GM18502 (cell line): ENCODE measurements at regions not wholly inside any gene's neighbourhood (a gene's known extent, or its start where the extent isn't known, plus 50 kb on each side); places are given as distances from the start of the nearest gene placed in this dataset.

Experiments
- ATAC-seq: cut with Tn5 transposase; IDR thresholded peaks from one replicate; pipeline ENCODE4 v1.9.1; 2021; ENCODE audit warnings: mild to moderate bottlenecking; ENCODE audit not compliant: unreplicated experiment, poor library complexity

DNA sequence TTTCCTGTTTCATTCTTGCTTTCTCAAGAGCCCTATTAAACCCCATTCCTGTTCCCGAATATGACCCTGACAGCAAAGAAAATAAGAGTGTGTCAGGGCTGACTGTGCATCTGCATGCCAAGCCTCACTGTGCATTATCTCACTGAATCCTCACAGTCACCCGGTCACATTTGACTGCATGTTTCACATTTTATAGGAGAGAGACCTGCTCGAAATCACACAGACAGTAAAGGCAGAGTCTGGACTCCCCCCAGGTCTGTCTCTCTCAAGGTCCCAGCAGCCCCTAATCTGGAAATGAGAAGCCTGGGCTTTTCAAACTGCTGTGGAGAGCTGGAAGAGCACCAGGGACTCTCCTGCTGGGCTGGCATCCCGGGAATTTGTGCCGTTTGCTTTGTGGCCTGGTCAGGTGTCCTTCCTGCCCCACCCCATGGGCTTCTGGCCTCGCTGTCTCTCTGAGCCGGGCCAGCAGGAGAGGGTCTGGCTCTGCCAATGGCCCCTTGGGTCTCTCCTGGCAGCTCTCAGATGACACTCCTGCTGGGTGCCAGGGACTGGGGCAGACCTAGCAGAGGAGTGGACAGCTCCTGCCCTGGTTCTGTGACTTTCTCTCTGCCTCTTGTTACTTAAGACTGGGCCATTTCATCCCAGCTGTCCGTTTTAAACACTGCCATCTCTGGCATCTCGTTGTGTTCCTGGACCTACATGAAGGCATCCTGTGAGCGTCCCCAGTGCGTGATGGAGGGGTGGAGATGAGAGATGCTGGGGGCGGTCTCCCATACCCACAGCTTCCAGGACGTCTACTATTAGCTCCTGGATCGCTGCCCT, 173.6 kb downstream of the ARHGAP12 start:
- no peak for ATAC-seq

DNA sequence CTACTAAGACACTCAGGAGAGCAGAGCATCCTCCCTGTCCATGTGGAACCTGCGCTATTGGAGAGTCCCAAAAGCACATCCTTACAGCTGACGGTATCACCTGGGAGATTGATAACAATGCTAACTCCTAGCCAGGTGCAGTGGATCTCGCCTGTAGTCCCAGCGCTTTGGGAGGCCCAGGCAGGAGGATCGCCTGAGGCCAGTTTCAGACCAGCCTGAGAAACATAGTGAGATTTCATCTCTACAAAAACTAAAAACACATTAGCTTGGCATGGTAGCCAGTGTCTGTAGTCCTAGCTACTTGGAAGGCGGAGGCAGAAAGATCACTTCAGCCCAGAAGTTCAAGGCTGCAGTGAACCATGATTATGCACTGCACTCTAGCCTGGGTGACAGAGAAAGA, 174.9 kb downstream of the ARHGAP12 start:
- no peak for ATAC-seq

DNA sequence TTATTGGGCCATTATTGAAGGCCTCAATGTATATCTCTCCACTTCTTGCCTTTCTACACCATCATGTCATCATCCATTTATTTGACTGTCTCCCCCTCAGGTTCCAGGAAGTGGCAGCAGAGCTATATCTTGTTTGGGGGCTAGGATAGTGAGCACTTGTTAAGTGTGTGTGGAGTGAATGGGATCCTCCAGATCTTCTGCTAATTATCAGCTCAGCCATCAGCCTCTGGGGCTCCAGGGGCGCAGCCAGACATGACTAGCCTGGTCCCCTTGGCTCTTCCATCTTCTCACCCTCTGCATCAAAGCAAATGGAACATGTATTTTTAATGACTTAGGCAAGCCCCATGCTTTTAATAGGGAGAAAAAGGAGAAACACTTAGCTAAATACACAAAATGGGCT, 176.5 kb downstream of the ARHGAP12 start:
- no peak for ATAC-seq

DNA sequence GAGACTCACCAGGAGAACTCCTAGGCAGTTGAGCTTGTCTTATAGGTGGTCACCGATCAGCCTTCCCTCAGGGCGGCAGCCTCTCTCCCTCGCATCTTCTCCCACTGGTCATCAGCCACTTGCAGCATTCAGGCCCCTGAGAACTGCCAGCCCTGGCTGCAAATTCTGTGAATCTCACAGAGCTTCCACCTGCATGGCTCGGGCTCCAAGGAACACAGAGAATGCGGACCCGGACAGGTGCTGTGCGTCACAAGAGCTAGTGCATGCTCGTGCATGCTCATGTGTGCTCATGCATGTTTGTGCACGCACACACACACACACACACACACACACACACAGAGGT, 176.9 kb downstream of the ARHGAP12 start:
- ATAC-seq = no peak

DNA sequence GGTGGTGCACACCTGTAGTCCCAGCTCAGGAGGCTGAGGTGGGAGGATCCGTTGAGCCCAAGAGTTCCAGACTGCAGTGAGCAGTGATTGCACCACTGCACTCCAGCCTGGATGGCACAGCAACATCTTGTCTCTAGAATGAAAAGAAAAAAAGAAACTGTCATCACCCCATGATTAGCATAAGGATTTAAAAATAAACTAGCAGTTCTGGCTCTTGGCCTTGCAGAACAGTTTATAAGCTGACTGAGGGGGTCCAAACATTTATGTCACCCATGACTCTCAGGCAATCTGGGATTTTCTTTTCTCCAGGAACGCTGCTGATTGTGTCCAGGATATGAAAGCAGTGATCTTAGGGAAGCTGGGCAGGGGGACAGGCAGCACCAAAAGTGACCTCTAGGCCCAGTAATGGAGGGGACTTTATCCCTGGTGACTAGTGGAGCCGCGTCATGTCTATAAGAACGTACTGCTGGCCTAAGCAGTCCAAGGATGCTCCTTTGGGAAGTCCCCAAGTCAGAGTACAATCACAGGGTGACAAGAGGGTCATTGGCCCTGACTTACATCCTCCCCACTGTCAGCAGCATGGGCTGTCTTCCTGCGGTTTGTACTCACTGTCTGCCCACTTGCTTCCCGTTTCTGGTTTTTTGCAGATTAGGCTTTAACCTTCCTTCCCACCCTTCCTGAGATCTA, 177.4 kb downstream of the ARHGAP12 start:
- ATAC-seq = no peak

DNA sequence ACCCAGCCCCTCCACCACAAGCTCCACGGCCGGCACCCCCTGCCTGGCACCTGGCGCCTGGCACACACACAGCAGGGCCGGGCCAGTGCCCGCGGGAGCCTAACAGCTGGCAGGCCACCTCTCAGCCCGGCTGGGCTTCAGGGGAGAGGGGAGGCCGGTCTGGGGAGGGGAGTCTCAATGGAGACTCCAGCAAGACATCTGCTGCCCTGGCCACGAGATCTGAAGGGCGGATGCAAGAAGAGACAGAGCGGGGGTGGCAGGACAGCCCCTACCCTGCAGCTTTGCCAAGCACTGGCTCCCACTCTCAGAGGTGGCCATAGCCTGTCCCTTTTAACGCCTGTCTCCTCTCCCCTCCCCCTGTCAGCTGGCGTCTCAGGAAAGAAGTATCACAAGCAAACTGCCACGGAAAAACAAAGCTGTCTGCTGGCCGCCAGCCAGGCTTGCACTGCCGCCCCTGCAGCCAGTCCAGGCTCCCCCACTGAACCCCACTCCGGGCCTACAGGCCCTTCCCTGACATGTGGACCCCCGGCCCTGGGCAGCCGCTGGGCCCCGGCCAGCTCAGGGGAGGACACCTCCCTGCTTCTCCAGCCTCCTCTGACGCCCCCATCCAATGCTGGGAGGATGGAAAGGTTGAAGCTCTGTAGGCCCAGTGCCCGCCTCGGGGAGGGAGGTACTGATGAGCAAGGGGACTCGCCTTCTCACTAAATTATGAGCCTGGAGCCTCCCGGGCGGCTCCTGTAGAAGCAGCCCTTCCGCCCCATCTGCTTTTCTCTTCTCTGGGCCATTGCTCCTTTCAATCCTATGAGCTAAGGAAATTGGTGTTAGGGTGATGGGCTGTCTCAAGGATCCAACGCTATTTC, 178.4 kb downstream of the ARHGAP12 start:
- ATAC-seq = no peak

DNA sequence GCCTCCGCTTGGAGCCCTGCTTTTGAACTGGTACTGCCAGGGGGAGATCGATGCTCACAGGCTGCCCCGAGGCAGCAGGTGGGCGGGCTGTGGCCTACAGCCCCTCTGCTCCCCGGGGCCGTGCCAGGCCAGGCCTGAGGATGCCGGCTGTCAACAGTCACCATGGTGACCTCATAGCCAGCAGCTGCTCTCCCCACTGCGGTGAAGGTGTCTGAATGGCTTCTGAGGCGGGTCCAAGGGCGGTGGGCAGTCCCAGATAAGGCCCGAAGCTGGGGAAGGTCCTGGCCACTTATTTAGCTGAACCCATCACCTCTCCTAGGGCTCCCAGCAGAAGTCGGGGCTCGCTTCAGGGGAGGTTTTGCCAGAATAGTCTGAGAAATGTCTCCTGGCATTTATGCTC, 179.3 kb downstream of the ARHGAP12 start:
- ATAC-seq = no peak

DNA sequence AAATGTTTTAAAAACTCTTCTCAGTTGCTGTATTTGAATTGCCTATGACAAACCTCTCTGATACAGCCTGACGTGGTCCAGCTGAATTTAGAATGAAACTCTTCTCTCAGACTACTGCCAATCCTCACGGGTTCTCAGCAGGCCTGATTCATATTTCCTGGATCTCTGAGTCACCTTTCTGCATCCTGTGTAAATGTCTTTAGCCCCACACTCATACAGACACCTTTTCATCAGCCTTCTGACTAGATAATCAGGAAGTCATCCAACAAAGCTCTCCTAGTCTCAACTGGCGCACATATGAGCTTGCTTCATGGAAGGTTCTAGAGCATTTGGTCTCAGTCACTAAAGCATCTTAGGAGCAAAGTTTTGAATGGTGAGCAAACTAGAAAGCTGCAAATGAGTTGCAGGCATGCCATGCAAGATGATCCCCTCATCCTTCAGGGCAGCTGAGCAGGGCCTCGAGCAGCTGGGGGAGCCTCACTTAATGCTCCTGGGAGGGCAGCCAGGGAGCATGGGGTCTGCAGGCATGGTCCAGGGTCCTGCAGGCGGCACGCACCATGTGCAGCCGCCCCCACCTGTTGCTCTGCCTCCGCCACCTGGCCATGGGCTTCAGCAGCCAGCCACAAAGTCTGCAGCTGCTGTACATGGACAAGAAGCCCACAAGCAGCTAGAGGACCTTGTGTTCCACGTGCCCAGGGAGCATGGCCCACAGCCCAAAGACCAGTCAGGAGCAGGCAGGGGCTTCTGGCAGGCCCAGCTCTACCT, 182.8 kb downstream of the ARHGAP12 start:
- ATAC-seq = peak; percentile 67

DNA sequence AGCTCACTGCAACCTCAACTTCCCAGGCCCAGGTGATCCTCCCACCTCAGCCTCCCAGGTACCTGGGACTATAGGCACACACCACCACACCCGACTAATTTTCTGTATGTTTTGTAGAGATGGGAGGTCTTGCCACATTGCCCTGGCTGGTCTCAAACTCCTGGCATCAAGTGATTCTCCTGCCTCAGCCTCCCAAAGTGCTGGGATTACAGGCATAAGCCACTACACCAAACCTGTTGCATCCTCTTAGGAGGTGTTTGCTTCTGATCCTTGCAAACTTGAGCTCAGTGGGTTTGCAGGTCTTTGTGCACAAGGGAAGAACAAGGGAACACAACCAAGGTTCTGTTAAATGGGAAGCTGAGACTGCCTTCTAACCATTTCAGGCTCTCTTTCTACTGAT, 184.6 kb downstream of the ARHGAP12 start:
- ATAC-seq = no peak

DNA sequence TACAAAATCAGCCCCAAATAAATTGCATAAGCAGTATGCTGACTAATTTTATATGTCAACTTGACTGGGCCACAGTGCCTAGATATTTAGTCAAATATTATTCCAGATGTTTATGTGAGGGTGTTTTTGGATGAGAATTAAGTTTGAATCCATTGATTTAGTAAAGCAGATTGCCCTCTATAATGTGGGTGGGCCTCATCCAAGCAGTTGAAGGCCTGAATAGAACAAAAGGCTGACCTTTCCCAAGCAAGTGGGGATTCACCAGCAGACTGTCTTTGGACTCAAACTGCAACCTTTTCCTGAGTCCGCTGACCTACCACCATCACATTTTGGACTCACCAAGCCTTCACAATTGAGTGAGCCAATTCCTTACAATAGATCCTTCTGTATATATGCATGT, 186.4 kb downstream of the ARHGAP12 start:
- no peak for ATAC-seq

DNA sequence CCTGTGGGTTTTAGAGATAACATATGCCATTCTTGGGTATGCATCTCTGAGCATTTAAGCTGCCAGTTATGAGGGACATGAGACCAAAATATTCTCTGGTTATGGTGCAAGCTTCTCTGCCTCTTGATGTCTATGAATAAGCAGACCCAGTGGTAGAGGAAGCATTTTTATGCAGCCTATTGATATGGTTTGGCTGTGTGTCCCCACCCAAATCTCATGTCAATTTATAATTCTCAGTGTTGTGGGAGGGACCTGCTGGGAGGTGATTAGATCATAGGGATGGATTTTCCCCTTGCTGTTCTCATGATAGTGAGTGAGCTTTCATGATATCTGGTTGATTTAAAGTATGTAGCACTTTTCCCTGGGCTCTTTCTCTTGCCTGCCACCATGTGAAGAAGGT, 187.2 kb downstream of the ARHGAP12 start:
- ATAC-seq = no peak

DNA sequence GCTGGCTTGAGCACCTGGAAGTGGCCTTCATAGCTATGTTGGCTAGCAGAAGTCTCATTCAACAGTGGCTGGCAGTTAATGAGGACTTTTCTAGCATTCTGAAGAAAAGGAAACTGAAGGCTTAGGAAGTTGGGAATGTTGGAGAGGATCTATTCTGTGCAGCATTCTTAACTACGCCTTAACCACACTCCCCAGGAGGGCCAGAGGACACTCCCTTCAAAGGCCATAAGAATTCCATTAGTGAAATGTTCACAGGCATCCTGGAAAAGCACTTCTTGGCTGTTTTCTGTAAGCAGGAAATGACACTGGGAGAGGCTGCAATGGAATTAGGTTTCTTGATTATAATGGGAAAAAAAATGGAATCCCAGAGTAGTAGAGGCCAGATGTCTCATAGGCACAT, 188.9 kb downstream of the ARHGAP12 start:
- no peak for ATAC-seq

DNA sequence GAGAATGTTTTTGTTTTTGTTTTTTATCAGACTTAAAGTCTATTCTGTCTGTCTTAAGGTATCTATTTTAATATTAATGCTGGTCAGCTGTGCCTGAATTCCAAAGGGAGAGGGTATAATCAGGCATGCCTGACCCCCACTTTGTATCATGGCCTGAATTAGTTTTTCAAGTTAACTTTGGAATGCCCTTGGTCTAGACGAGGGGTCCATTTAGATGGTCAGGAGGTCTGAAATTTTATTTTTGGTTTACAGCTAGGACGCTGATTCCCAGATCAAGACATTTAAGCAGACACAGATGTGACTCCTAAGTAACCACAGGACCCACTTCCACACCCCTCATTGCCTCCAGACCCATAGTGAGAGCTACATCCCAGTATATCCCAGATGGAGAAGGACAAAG, 189.5 kb downstream of the ARHGAP12 start:
- no peak for ATAC-seq

DNA sequence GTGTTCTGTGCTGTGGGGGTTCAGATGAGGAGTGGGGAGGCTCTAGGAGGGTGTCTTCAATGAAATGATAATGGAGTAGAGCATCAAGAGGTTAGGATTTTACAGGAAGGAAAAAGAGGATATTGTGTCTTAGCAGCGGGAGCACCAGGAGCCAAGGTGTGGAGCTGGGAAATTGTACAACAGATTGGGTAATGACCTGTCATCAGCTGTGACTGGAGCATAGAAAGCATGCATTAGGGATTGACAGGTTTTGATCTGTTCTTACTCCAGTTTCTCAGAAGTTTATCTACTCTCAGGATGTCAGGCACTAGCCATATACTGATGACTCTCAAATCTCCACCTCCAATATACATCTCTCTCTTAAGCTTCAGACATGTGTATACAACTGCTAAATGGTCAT, 196.9 kb downstream of the ARHGAP12 start:
- no peak for ATAC-seq

DNA sequence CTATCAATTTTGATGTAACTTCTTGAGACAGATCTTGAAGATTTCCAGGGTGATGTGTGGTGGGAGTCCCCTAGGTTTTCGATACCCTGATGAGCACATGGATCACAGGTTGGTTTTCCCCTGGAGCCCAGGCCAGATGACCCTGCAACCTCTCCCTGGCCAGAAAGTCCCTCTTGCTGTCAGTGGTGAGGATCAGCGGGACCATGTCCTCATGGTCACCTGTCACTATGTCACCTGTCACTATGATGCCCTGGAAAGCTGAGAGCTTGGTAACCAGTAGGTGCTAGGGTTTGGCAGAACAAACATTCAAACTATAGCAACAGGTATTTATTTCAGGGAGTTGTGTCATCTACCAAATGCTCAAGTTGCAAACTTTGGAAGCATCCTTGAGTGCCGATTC, 197.9 kb downstream of the ARHGAP12 start:
- no peak for ATAC-seq

DNA sequence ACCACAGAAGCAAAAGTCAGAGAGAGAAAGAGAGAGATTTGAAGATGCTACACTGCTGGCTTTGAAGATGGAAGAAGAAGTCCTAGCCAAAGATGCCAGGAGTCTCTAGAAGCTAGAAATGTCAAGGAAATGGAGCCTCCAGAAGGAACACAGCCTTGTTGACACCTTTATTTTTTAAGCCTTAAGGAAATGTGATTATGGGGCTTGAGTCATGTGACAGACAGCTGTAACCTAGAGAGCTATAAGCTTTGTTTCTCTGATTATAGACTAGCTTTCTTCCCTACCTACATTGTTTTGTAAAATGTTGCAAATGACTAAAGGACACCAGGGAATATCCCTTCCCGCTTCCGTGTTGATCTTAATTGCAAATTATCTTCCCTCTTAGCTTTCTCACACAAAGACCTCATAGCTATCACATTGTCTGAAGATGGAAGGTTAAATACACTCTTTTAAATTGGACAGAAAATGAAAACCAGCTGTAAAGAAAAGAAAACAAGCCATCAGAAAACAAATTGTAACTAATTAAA, 199.9 kb downstream of the ARHGAP12 start:
- ATAC-seq = no peak

DNA sequence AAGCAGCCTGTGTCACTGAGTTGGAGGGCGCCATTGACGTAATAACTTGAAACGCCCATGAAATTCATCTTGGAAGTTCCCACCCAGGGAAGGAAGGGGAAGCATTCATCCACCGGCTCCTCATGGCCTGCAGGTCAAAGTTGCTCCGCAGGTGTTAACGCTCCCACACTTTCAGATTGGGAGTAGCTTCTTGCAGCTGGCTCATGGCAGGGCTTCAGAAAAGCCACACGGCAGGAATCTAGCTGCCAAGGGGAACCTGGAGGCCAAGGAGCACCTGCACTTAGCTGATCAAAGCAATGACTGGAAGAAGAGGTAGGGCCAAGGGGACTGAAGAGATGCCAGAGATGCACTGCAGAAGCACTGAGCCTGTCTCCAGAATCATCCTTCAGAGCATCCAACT, 203.2 kb downstream of the ARHGAP12 start:
- no peak for ATAC-seq

DNA sequence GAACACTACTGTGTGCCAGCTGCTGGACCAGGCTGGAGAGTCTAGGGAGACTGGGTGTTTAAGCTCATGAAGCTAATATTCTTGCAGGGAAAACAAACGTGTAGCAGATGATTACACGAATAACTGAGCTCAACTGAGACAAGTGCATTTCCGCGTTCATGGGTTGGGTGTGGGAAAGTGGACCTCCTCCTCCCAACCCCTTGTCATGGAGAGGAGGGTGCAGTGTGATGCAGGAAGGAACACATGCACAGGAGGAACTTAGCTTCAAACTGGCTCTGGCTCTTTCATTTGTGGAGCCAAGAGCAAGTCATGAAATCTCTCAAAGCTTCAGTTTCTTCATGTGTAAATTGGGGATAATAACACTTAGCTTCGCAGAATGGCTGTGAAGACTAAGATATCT, 204.3 kb downstream of the ARHGAP12 start:
- no peak for ATAC-seq

DNA sequence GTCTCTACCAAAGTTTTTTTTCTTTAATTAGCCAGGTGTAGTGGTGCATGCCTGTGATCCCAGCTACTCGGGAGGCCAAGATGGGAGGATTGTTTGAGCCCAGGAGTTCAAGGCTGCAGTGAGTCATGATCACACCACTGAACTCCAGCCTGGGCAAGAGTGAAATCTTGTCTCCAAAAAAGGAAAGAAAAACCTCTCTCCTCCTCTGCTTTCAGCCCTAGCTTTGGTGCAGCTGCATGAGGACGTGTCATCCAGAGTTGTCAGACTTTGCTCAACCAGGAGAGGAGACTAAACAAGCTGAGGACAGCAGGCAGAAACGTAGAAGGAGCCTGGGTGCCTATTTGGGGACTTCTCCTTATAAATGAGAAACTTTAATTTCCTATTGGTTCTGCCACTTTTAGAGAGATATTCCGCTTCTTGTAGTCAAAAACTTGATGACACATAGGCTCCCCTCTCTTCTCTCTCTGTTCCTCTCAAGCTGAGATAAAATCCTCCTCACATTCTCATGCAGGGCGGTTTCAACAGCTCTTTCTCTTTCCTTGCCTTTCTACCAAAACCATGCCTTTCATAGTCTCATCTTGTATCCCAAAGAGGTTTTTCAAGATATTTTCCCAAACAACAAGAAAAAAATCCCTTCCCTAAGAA, 205.4 kb downstream of the ARHGAP12 start:
- ATAC-seq = no peak

DNA sequence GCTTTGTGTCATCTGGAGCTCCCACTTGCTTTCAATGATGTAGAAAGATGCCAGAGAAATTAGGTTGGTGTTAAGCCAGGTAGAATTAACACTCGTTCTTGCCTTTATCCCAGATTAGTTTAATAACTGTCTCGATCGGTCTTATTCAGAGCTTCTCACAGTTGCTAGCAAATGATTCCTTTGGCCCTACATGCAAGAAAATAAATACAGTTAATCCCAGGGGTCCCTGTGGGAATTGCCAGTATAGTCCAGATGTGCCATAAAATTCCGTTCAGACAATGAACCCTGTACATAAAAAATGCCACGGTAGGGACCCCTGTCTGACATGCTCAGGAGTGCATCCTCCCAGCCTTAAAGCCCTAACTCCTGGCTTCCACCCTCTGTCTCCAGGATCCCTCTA, 207.5 kb downstream of the ARHGAP12 start:
- no peak for ATAC-seq
